ENCODE measurements at regions not wholly inside any gene's neighbourhood (a gene's known extent, or its start where the extent isn't known, plus 50 kb on each side); places are given as distances from the start of the nearest gene placed in this dataset.

- H3K36me3 ChIP-seq (ENCODE audit: control insufficient read depth, insufficient read depth, low read length): no peaks in the 10 kb centered on the region; the same call in none of the 2 replicates
- no peak overlapping the region for H3K4me3 ChIP-seq (replicated peaks; ENCODE audit: low read depth, low read length)
- no peak for DNase-seq (ENCODE audit: extremely low read depth, insufficient read length)
- no peaks in the 10 kb centered on the region for H3K27me3 ChIP-seq (replicated peaks; ENCODE audit: control insufficient read depth, insufficient read depth, low read length)
- TF ChIP-seq CTCF (IDR thresholded peaks at IDR 0.05; ENCODE audit: insufficient read depth, low read length, poor library complexity, severe bottlenecking): no peak
Observed at GRCh38 chr17:77428749-77429368, 288.1 kb downstream of the SEC14L1 start.

GRCh38 chr17:77429369-77429968, 288.7 kb downstream of the SEC14L1 start:
- no peak for TF ChIP-seq CTCF (IDR thresholded peaks at IDR 0.05; ENCODE audit: insufficient read depth, low read length, poor library complexity, severe bottlenecking)
- DNase-seq (ENCODE audit: extremely low read depth, insufficient read length): no peak
- Histone ChIP-seq H3K36me3 (ENCODE audit: control insufficient read depth, insufficient read depth, low read length) (no peaks in the 10 kb centered on the region; the same call in none of the 2 replicates), H3K4me3 (replicated peaks; ENCODE audit: low read depth, low read length) (no peak overlapping the region), H3K27me3 (replicated peaks; ENCODE audit: control insufficient read depth, insufficient read depth, low read length) (no peaks in the 10 kb centered on the region)

GRCh38 chr17:77429969-77430752, 289.4 kb downstream of the SEC14L1 start:
- Histone ChIP-seq H3K27me3 (replicated peaks; ENCODE audit: control insufficient read depth, insufficient read depth, low read length) (no peaks in the 10 kb centered on the region), H3K36me3 (ENCODE audit: control insufficient read depth, insufficient read depth, low read length) (no peaks in the 10 kb centered on the region; the same call in none of the 2 replicates), H3K4me3 (replicated peaks; ENCODE audit: low read depth, low read length) (no peak overlapping the region)
- DNase-seq (ENCODE audit: extremely low read depth, insufficient read length): peak; percentile 66
- TF ChIP-seq CTCF (IDR thresholded peaks at IDR 0.05; ENCODE audit: insufficient read depth, low read length, poor library complexity, severe bottlenecking): peak; percentile 91

GRCh38 chr17:77432034-77432661, 291.4 kb downstream of the SEC14L1 start:
- TF ChIP-seq CTCF (IDR thresholded peaks at IDR 0.05; ENCODE audit: insufficient read depth, low read length, poor library complexity, severe bottlenecking): no peak
- Histone ChIP-seq H3K36me3 (ENCODE audit: control insufficient read depth, insufficient read depth, low read length) (peaks cover 2% of the 10 kb centered on the region), H3K4me3 (replicated peaks; ENCODE audit: low read depth, low read length) (no peak overlapping the region), H3K27me3 (replicated peaks; ENCODE audit: control insufficient read depth, insufficient read depth, low read length) (no peaks in the 10 kb centered on the region)
- no peak for DNase-seq (ENCODE audit: extremely low read depth, insufficient read length)

- Histone ChIP-seq H3K36me3 (ENCODE audit: control insufficient read depth, insufficient read depth, low read length) (peaks cover 2% of the 10 kb centered on the region), H3K4me3 (replicated peaks; ENCODE audit: low read depth, low read length) (no peak overlapping the region), H3K27me3 (replicated peaks; ENCODE audit: control insufficient read depth, insufficient read depth, low read length) (no peaks in the 10 kb centered on the region)
- no peak for DNase-seq (ENCODE audit: extremely low read depth, insufficient read length)
- no peak for TF ChIP-seq CTCF (IDR thresholded peaks at IDR 0.05; ENCODE audit: insufficient read depth, low read length, poor library complexity, severe bottlenecking)
Observed at GRCh38 chr17:77432742-77433141, 292.0 kb downstream of the SEC14L1 start.

Measured in GM06990 (cell line).